SK-N-SH (cell line): ENCODE measurements at regions not wholly inside any gene's neighbourhood (a gene's known extent, or its start where the extent isn't known, plus 50 kb on each side); places are given as distances from the start of the nearest gene placed in this dataset.

Source experiments
- CTCF ChIA-PET: fragments of 300-600, 350-600 bp; formaldehyde crosslinking; extraction: SDS; loops from one replicate; lab custom pipeline; 2021; lab: Yijun Ruan, JAX
- POLR2A ChIA-PET: fragments of 350-600 bp; sonication (Branson Sonifier 250); formaldehyde crosslinking; extraction: SDS; loops from one replicate; lab custom pipeline; 2020; ENCODE audit warnings: antibody characterized with exemption, inconsistent platforms; lab: Yijun Ruan, JAX
- DNase-seq: peaks from one replicate; pipeline ENCODE4 v3.0.0; 2012
- H2AFZ ChIP-seq: fragments of 200-600 bp; sonication (generic); 2 replicates; pipeline ENCODE4 v1.8.1; 2016; ENCODE audit warnings: antibody characterized with exemption, mild to moderate bottlenecking, low read depth
- H3F3A ChIP-seq: fragments of 200-600 bp; sonication (generic); replicated peaks from 2 replicates; pipeline ENCODE3; 2016; ENCODE audit warnings: antibody characterized with exemption, mild to moderate bottlenecking; ENCODE audit not compliant: insufficient read depth
- H3K27ac ChIP-seq, 2 experiments: fragments of 200-500 bp in 1 of 2; fragments of 200-600 bp in 1 of 2; sonication (Bioruptor generic) in 1 of 2; sonication (generic), shearing (Covaris generic) in 1 of 2; 2 replicates each; pipeline versions ENCODE4 v1.5.1 to v1.6.1; 2014 to 2016; ENCODE audit warnings: low read depth in 2 of 2, inconsistent platforms in 1 of 2, low read length in 1 of 2, mild to moderate bottlenecking in 1 of 2, mixed read lengths in 1 of 2
- H3K27me3 ChIP-seq: fragments of 200-600 bp; sonication (generic), shearing (Covaris generic); 2 replicates; pipeline ENCODE4 v1.6.1; 2016; ENCODE audit warnings: mixed run types; ENCODE audit not compliant: insufficient read depth
- H3K36me3 ChIP-seq, 2 experiments: fragments of 200-500 bp in 1 of 2; fragments of 200-600 bp in 1 of 2; sonication (Bioruptor generic) in 1 of 2; sonication (generic) in 1 of 2; replicated peaks in 1 of 2; 2 replicates each; pipeline versions ENCODE3 to v1.5.1; 2014 to 2016; ENCODE audit warnings: low read length in 1 of 2, mild to moderate bottlenecking in 1 of 2; ENCODE audit not compliant: insufficient read depth in 2 of 2, control insufficient read depth in 1 of 2
- H3K4me1 ChIP-seq, 2 experiments: fragments of 200-500 bp in 1 of 2; fragments of 200-600 bp in 1 of 2; sonication (Bioruptor generic) in 1 of 2; sonication (generic), shearing (Covaris generic) in 1 of 2; 2 replicates each; pipeline versions ENCODE4 v1.5.1 to v1.6.1; 2014 to 2016; ENCODE audit warnings: low read depth in 1 of 2, low read length in 1 of 2, mixed run types in 1 of 2; ENCODE audit not compliant: insufficient read depth in 2 of 2, control insufficient read depth in 1 of 2
- H3K4me2 ChIP-seq: fragments of 200-600 bp; sonication (generic), shearing (Covaris generic); 2 replicates; pipeline ENCODE4 v1.6.1; 2017; ENCODE audit warnings: mixed run types
- H3K4me3 ChIP-seq, 2 experiments: fragments of 200-500 bp in 1 of 2; fragments of 200-600 bp in 1 of 2; sonication (Bioruptor generic) in 1 of 2; sonication (generic), shearing (Covaris generic) in 1 of 2; 2 replicates each; pipeline versions ENCODE4 v1.5.1 to v1.8.1; 2014 to 2016; ENCODE audit warnings: low read depth in 2 of 2, inconsistent platforms in 1 of 2, low read length in 1 of 2, mild to moderate bottlenecking in 1 of 2, mixed read lengths in 1 of 2, moderate library complexity in 1 of 2
- H3K79me2 ChIP-seq: fragments of 200-600 bp; sonication (generic); 2 replicates; pipeline ENCODE4 v1.8.1; 2017; ENCODE audit warnings: mild to moderate bottlenecking; ENCODE audit not compliant: insufficient read depth
- H3K9ac ChIP-seq: fragments of 200-600 bp; sonication (generic); 2 replicates; pipeline ENCODE4 v1.6.1; 2017; ENCODE audit warnings: mixed run types
- H3K9me2 ChIP-seq: fragments of 200-600 bp; sonication (generic); 2 replicates; pipeline ENCODE4 v1.6.1; 2017; ENCODE audit warnings: mixed run types
- H3K9me3 ChIP-seq: fragments of 200-600 bp; sonication (generic); 2 replicates; pipeline ENCODE4 v1.6.1; 2017; ENCODE audit warnings: mixed run types, mild to moderate bottlenecking, moderate library complexity
- H4K20me1 ChIP-seq: fragments of 200-600 bp; sonication (generic); 2 replicates; pipeline ENCODE4 v1.6.1; 2017; ENCODE audit warnings: mild to moderate bottlenecking, mixed run types; ENCODE audit not compliant: insufficient read depth
- CHD2 ChIP-seq: fragments of 150-350 bp; IDR thresholded peaks from 2 replicates; pipeline ENCODE4 v1.6.1; 2018; ENCODE audit warnings: low read length; ENCODE audit not compliant: partially characterized antibody
- ELF1 ChIP-seq: IDR thresholded peaks from 2 replicates; pipeline ENCODE4 v1.4.0; 2012
- EZH2phosphoT487 ChIP-seq: fragments of 200-600 bp; sonication (generic); IDR thresholded peaks from 2 replicates; pipeline ENCODE4 v1.6.1; 2017; ENCODE audit warnings: low read depth, mixed run types, mild to moderate bottlenecking, antibody characterized with exemption, moderate library complexity, borderline replicate concordance
- FOXJ3 ChIP-seq: sonication (generic); formaldehyde crosslinking; IDR thresholded peaks from 2 replicates; pipeline ENCODE4 v1.5.1; 2020; ENCODE audit warnings: mild to moderate bottlenecking, missing genetic modification reagents
- FOXM1 ChIP-seq: IDR thresholded peaks from 2 replicates; pipeline ENCODE4 v1.4.0; 2012; ENCODE audit warnings: low read depth, mild to moderate bottlenecking
- JUND ChIP-seq: IDR thresholded peaks from 2 replicates; pipeline ENCODE4 v1.4.0; 2012
- MXI1 ChIP-seq: IDR thresholded peaks from 2 replicates; pipeline ENCODE4 v1.6.1; 2012; ENCODE audit warnings: mild to moderate bottlenecking, low read depth, low read length, improper control_type of control experiment
- RFX5 ChIP-seq: IDR thresholded peaks from 2 replicates; pipeline ENCODE4 v1.6.1; 2012; ENCODE audit warnings: mild to moderate bottlenecking, improper control_type of control experiment, low read length
- SIN3A ChIP-seq: IDR thresholded peaks from 2 replicates; pipeline ENCODE4 v1.6.1; 2012; ENCODE audit warnings: low read depth, mild to moderate bottlenecking, low read length, moderate library complexity, borderline replicate concordance
- SMC3 ChIP-seq: IDR thresholded peaks from 2 replicates; pipeline ENCODE4 v1.6.1; 2012; ENCODE audit warnings: low read depth, low read length, improper control_type of control experiment
- TAF1 ChIP-seq: IDR thresholded peaks from 2 replicates; pipeline ENCODE4 v1.6.1; 2012; ENCODE audit warnings: low read depth, mild to moderate bottlenecking, low read length, moderate library complexity, borderline replicate concordance
- TCF12 ChIP-seq: IDR thresholded peaks from 2 replicates; pipeline ENCODE4 v1.4.0; 2012
- WGBS: methylation state at CpG from one replicate; pipeline ENCODE4 v1.1.6; 2017; ENCODE audit warnings: low lambda C conversion rate; 5-methylcytosine and 5-hydroxymethylcytosine counted together
- TF ChIP-seq, protein P1 (sequence below): fragments of 150-350 bp; IDR thresholded peaks from 2 replicates; pipeline ENCODE4 v1.6.1; 2016; ENCODE audit warnings: mild to moderate bottlenecking, low read depth, low read length
- TF ChIP-seq, protein P2 (sequence below): fragments of 200-600 bp; sonication (generic); IDR thresholded peaks from 2 replicates; pipeline ENCODE4 v1.6.1; 2017; ENCODE audit warnings: antibody characterized with exemption, mild to moderate bottlenecking, moderate library complexity
- TF ChIP-seq, protein P3 (sequence below): IDR thresholded peaks from 2 replicates; pipeline ENCODE4; 2012
- TF ChIP-seq, protein P4 (sequence below): IDR thresholded peaks from 2 replicates; pipeline ENCODE4 v1.6.1; 2012; ENCODE audit warnings: mild to moderate bottlenecking, low read depth, low read length, moderate library complexity

DNA sequence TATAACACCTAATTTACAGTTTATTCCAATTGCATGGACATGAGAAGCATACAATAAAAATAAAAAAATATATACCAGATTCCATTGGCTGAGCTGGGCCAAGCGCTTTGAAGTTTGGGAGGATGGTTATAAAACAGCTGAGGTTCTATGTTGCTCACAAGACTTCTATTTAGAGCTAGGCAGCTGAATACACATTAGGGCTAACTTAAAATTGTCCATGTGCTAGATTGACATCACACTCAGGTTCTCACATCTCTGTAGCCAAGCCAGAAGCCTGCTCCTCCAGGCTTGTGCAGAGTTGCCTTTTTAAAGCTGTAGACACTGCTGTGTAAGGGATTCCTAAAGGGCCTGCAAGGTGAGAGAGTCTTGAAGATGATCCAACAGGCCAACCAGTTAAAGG is 871.1 kb upstream of the FANCL start:
- no peak overlapping the region for H2AFZ ChIP-seq
- ChIA-PET POLR2A (no interaction called here), CTCF (interaction anchor here (0.6 to 1.1 kb wide), 2 partner anchors 20 to 25 kb away, joined by 3 read pairs; no protein-coding TSS in a partner anchor)
- no peaks in the 10 kb centered on the region for H3K9me2 ChIP-seq
- no peaks in the 10 kb centered on the region for H3K4me1 ChIP-seq
- H3K79me2 ChIP-seq = no peaks in the 10 kb centered on the region
- H3K9ac ChIP-seq = no peak overlapping the region
- H3K36me3 ChIP-seq = no peaks in the 10 kb centered on the region
- no peaks in the 10 kb centered on the region for H3K27me3 ChIP-seq
- H4K20me1 ChIP-seq = no peaks in the 10 kb centered on the region
- no peak overlapping the region for H3K27ac ChIP-seq
- no peak for DNase-seq
- H3K4me2 ChIP-seq = no peak overlapping the region
- TF ChIP-seq RFX5 = no peak
- TF ChIP-seq, protein P1, sequence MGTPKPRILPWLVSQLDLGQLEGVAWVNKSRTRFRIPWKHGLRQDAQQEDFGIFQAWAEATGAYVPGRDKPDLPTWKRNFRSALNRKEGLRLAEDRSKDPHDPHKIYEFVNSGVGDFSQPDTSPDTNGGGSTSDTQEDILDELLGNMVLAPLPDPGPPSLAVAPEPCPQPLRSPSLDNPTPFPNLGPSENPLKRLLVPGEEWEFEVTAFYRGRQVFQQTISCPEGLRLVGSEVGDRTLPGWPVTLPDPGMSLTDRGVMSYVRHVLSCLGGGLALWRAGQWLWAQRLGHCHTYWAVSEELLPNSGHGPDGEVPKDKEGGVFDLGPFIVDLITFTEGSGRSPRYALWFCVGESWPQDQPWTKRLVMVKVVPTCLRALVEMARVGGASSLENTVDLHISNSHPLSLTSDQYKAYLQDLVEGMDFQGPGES = no peak
- no peak for TF ChIP-seq FOXJ3 (CRISPR knock-in tag)
- H3K9me3 ChIP-seq = no peaks in the 10 kb centered on the region
- H3K4me3 ChIP-seq = no peak overlapping the region
- WGBS = 39% methylated on average over 1 of the region's 1 CpG
- H3F3A ChIP-seq = no peaks in the 10 kb centered on the region

DNA sequence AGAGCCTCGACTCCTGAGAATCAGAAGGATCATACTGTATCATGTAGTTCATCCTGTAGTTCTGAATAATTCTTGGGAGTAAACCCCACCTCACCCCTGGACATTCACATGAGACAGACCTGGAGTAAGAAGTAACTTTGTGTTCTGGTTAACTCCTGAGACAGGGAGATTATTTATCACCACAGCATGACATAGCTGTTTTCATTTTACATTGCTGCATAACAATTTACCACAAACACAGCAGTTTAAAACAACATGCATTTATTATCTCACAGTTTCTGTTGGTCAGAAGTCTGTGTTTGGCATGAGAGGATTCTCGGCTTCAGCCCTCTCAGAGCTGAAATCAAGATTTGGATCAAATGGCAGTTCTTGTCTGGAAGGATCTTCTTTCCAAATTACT is 855.8 kb upstream of the FANCL start:
- Histone ChIP-seq H3K27ac (no peak overlapping the region), H3K9me3 (no peaks in the 10 kb centered on the region), H4K20me1 (no peaks in the 10 kb centered on the region), H3K9me2 (no peaks in the 10 kb centered on the region), H2AFZ (no peak overlapping the region), H3K9ac (no peak overlapping the region), H3K4me2 (no peak overlapping the region), H3K36me3 (no peaks in the 10 kb centered on the region), H3K4me1 (no peaks in the 10 kb centered on the region), H3K79me2 (no peaks in the 10 kb centered on the region), H3K27me3 (no peaks in the 10 kb centered on the region), H3F3A (no peaks in the 10 kb centered on the region), H3K4me3 (no peak overlapping the region)
- CTCF ChIA-PET = no interaction called here
- DNase-seq = no peak
- 13% methylated on average over 2 of the region's 2 CpGs for WGBS
- TF ChIP-seq, protein P2, sequence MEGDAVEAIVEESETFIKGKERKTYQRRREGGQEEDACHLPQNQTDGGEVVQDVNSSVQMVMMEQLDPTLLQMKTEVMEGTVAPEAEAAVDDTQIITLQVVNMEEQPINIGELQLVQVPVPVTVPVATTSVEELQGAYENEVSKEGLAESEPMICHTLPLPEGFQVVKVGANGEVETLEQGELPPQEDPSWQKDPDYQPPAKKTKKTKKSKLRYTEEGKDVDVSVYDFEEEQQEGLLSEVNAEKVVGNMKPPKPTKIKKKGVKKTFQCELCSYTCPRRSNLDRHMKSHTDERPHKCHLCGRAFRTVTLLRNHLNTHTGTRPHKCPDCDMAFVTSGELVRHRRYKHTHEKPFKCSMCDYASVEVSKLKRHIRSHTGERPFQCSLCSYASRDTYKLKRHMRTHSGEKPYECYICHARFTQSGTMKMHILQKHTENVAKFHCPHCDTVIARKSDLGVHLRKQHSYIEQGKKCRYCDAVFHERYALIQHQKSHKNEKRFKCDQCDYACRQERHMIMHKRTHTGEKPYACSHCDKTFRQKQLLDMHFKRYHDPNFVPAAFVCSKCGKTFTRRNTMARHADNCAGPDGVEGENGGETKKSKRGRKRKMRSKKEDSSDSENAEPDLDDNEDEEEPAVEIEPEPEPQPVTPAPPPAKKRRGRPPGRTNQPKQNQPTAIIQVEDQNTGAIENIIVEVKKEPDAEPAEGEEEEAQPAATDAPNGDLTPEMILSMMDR = no peak
- TF ChIP-seq TCF12 (no peak), FOXJ3 (CRISPR knock-in tag) (no peak), FOXM1 (no peak), TAF1 (no peak), SMC3 (no peak), CHD2 (no peak), JUND (no peak), SIN3A (no peak), MXI1 (no peak), ELF1 (no peak), EZH2phosphoT487 (no peak)
- TF ChIP-seq, protein P3, sequence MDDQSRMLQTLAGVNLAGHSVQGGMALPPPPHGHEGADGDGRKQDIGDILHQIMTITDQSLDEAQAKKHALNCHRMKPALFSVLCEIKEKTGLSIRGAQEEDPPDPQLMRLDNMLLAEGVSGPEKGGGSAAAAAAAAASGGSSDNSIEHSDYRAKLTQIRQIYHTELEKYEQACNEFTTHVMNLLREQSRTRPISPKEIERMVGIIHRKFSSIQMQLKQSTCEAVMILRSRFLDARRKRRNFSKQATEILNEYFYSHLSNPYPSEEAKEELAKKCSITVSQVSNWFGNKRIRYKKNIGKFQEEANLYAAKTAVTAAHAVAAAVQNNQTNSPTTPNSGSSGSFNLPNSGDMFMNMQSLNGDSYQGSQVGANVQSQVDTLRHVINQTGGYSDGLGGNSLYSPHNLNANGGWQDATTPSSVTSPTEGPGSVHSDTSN = no peak
- TF ChIP-seq, protein P4, sequence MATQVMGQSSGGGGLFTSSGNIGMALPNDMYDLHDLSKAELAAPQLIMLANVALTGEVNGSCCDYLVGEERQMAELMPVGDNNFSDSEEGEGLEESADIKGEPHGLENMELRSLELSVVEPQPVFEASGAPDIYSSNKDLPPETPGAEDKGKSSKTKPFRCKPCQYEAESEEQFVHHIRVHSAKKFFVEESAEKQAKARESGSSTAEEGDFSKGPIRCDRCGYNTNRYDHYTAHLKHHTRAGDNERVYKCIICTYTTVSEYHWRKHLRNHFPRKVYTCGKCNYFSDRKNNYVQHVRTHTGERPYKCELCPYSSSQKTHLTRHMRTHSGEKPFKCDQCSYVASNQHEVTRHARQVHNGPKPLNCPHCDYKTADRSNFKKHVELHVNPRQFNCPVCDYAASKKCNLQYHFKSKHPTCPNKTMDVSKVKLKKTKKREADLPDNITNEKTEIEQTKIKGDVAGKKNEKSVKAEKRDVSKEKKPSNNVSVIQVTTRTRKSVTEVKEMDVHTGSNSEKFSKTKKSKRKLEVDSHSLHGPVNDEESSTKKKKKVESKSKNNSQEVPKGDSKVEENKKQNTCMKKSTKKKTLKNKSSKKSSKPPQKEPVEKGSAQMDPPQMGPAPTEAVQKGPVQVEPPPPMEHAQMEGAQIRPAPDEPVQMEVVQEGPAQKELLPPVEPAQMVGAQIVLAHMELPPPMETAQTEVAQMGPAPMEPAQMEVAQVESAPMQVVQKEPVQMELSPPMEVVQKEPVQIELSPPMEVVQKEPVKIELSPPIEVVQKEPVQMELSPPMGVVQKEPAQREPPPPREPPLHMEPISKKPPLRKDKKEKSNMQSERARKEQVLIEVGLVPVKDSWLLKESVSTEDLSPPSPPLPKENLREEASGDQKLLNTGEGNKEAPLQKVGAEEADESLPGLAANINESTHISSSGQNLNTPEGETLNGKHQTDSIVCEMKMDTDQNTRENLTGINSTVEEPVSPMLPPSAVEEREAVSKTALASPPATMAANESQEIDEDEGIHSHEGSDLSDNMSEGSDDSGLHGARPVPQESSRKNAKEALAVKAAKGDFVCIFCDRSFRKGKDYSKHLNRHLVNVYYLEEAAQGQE = no peak
- POLR2A ChIA-PET = no interaction called here
